Hippocampal formation (tissue), 2 donors: ENCODE measurements at regions not wholly inside any gene's neighbourhood (a gene's known extent, or its start where the extent isn't known, plus 50 kb on each side); places are given as distances from the start of the nearest gene placed in this dataset.
A peak's percentile ranks its signal among the peaks of the same experiment; 100 is the strongest.
"Not testable (repeated sequence)": the region's sequence is repeated elsewhere in the genome, so short reads cannot be mapped to it uniquely, and the experiment has no call there.

Experiments used
- DNase-seq, 2 donors: peaks; one replicate each; lab custom pipeline; 2025; lab: John Stamatoyannopoulos, UW

DNA sequence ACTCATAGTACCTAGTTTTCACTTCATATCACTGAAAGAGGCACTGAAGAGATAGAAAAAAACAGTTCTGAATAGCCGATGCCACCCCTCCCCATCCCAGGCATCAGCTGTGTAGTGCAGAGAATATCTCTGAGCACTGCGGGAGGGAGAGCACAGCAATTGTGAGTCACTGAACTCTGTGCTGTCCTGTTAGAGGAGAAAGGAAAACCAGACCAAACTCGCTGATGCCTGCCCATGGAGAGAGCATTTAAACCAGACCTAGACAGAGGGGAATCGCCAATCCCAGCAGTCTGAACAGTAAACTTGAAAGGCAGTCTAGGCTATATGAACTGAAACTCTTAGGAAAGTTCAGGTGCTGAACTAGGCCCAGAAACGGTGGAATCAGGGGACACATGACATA, 120.1 kb upstream of the SLC30A5 start:
- no peak for DNase-seq

DNA sequence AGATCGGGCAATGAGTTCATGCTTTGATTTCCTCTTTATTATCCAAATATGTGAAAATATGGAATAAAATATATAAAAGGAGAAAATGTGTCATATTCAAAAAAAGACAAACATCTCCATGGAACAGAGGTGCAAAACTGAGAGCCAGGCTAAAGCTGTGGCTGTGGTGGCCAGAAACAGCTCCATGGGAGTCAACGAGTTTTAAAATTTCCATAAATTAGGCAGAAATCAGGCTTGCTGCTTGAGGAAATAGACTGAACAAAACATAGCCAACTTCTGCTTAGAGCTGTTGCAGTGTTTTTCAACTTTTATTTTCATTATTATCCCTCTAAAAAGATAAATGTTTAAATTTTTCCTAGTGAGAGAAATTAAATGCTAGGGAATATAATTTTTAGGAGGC, 110.8 kb upstream of the SLC30A5 start:
- DNase-seq = no peak

DNA sequence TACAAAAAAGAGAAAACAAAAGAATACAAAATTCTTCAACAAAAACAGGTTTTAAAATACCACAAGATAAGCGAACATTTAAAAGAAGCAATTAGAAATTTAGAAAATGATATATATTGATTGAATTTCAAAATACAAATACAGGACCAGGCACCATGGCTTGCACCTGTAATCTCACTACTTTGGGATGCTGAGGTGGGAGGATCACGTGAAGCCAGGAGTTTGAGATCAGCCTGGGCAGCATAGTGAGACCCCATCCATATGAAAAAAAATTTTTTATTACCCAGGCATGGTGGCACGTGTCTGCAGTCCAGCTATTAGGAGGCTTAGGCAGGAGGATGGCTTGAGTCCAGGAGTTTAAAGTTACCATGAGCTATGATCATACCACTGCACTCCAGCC, 109.9 kb upstream of the SLC30A5 start:
- no peak for DNase-seq

DNA sequence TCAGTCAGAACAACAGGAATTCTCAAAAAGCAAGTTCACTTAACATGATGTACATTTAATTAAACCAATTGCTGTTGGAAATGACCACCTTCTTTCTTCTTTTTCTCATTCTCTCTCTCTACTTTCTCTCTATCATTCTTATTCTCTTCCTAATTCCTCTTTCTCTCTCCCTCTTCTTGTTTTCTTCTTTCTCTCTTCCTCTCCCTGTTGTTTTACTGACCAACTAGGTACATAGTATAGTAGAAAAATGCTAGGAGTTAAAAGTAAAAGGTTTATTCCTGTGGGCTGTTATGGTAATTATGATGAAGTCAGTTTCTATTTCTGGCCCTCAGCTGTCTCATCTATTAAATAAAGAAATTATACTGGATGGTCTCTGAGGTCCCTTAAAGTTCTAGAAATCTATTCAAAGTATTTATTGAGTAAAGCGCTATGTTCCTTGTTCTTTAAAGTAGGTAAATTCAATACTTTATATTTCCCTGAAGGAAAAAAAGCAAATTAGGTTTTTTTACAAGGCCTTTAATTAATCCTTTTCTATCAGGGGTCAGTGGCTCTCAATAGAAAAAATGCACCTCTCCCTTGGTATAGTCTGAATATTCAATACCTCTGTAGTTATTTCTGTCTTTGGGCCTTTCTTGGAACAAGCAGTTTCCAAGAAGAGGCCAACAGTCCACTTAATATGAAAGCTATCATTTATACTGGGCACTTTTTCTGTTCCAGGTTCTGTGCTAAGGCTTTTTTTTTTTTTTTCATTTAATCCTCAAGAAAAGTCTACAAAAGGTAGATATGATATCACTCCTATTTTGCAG, 102.3 kb upstream of the SLC30A5 start:
- no peak for DNase-seq

DNA sequence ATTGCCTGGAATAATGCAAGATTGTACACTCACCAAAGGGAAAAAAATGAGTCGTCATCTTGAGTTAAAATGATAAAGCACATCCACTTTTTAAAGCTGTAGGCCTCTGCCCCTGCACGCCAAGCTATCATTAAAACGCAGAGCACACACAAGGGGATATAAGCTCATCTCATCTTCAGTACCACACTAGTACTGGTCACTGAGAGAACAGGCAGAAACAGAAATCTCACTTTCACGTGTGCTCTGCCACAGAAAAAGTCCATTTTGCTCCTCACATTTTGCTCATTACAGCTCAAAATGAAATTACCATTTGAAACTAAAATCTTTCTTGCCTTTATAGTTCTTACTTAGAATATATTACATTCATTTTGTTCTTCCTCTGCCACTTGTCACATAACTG, 99.2 kb upstream of the SLC30A5 start:
- DNase-seq = no peak

DNA sequence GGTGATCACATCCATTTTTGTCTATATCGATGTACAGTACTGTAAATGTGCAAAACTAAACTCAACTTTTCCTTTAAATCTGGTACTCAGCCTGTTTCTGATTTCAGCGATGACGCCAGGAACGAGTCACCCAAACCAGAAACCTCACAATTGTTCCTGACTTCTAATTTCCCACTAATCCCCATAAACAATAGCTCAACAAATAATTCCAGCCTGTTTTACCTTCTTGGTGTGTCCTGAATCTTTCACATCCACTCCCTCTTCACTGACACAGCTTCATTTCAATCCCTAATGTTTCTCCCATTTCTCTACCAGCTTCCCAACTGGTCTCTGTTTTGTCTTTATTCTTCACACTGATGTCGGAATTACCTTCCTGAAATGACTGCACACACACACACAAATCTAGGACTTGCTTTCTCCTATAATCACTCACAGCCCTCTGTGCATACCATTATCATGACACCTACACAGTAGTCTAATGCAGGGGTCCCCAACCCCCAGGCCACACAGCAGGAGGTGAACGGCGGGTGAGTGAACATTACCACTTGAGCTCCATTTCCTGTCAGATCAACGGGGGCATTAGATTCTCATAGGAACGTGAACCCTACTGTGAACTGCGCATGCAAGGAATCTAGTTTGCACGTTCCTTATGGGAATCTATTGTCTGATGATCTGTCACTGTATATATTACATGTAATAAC, 97.8 kb upstream of the SLC30A5 start:
- no peak for DNase-seq

DNA sequence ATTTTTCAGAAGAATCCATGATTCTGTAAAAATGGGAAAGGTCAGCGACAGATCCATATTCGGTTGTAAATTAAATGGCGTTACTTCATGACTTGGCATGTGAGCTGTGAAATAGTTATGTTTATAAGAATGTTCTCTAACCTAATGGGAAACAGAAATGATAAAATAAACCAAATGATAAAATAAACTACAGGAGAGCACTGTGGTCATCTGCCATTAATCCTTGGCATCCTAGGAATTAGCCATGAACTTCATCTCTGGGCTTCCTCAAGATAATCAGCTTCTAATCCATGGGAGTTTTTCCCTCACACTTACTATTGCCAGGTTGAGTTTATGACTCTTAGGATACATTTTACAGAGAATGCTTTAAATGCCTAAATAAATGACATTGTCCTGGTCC, 94.6 kb upstream of the SLC30A5 start:
- no peak for DNase-seq

DNA sequence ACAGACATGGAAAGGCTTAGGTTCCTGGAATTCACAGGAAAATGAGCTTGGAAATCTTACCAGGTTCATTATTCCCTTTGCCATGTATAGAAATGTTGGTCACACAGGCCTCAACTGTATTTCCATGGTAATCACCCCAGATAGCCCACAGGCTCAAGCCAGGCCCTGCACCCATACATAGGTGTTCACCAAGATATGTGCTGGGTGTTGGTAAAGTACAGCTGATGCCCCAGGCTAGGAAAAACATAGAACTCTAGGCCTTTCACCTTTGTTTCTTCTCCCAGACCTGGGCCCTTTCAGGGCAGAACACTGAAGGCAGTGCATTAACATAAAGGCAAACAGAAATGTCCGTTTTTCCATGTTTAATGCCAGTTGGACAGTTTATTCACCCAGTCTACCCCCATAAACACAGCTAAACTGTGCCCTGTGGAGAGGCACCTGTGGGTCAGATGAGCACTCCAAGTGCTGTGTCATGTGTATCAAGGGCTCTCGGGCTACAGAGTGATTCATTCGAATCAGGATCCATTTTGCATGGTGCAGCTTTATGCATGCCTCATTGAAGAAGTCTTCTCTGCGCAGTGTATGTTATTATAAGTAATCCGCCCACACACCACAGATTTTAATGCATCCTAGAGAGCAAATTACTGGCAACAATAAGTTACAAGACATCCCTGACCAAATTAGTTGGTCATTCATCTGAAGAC, 93.4 kb upstream of the SLC30A5 start:
- no peak for DNase-seq

DNA sequence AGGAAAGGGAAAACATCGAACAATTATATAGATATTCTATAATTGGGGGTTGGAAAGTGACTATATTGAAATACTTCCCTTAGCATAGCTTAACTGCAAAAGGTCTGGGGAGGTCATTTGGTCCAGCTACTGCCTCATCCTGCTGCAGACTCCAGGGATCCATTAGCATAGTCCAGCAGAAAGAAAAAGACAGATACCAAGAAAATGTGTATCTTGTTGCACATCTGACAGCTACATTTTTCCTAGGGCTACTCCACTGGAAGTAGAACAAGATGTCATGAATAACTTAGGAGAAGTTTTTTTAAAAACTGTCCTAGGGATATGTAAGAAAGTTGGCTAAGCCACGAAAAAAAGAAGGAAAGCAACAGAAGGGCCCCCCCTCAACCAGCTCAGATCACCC, 92.9 kb upstream of the SLC30A5 start:
- DNase-seq = no peak

DNA sequence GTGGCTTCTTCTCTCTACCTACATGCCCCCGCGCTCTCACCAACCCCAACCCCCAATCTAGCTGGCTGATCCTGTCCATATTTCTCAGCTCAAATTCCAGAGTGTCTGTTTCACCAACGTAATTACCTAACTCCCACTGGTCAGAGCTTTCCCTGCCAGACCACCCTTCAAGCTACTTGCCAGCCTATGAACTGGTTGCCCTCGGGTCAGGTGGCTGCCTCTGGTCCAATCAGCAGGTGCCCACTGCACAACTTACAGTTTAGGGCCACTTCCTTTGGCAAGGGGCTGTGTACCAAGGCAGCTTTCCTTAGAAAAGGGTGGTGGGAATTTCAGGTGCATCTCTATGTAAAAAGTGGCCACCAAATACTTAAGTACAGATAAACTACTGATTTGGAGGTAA, 92.2 kb upstream of the SLC30A5 start:
- DNase-seq = no peak

DNA sequence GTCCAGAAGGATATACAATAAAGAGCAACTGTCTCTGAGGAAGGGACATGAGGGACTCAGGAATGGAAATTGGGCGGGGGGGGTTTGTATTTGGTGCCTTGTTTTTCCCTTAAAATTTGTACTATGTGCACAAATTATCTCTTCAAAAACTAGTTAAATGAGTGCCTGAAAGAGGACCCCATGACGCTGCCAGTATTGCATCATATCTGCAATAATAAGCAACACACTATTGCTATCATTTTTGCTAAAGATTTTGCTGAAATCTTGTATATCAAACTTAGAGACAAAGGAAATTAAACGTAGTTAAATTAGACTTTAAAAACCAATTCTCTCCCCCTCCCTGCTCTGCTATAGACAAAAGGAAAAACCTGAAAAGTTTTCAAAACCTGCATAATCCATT, 89.7 kb upstream of the SLC30A5 start:
- no peak for DNase-seq

DNA sequence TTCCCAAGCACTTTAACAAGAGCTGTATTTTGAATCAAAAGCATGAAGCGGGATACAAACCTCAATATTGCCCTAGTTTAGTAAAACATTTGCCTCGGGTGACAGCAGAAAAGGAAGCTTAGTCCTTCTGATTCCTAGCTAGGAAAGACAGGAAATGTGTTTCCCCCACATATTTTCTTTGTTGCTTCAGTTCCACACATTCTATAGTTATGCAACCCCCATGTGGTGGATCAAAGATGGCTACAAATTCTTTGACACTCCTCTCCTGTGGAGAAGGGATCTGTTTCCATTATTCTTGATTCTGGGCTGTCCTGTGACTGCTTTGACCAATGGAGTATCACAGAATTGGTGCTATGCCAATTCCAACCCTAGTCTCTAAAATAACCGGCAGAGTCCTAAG, 89.1 kb upstream of the SLC30A5 start:
- no peak for DNase-seq

DNA sequence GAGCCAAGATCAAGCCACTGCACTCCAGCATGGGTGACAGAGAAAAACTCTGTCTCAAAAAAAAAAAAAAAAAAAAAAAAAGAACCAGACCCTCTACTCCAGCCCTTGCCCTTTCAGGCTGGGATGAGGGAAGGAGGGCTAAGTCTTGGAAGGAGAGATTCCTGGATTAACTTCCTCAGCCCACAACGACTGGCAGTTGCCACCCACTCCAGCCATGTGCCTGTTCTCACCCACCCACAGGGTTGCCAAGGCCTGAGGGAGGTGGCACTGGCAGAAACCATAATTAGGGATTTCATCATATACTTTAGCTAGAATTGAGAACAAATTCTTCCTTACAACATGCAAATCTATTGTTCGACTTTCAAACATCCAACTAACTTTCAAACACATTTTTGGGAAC, 87.8 kb upstream of the SLC30A5 start:
- peak in 1 of 2 donors; percentile 33 for DNase-seq

DNA sequence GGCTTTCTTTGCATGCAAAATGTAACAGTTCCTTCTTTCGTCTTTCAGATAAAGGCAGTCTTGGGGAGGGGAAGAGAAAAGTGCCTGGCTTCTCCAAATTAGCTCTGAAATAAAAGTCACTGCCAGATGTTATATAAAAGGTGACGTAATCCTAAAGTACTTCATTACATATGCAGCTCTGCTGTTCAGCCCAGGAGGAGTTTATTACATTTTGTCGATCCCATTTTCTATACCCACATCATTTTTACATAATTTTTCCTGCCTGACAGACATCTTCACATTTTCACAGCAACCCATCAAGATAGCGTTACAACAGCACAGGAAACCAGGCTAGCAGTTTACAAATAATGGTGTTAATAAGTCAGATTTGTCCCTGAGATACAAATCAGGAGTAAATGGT, 86.7 kb upstream of the SLC30A5 start:
- DNase-seq = peak in 1 of 2 donors; percentile 49

DNA sequence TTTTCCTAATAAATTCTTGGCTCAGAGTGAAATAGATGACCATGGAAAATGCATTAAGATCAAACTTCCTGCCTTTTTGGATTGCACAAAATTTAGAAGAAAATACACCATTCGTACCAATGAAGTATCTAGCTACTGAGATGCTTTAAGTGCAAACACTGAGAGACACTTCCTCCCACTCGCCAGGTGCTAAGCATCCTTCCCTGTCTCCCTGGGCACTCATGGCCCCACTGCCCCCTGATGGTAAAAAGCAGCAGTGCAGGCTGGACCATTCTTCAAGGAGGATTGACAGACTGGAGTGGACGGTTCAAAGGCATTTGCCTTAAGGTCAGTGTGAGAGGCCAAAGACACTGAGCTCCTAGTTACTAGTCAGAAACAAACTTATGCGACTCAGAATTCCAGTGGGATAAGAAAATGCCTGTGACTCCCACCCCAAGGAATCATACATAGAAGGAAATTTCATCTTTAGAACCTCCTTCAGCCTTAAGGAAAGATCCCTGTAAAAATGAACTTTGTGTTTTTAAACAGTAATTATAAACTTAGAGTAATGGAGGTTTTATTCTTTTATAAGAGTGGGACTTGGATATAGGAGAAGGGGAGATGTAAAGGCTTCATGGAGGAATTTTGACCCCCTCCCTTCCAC, 86.0 kb upstream of the SLC30A5 start:
- DNase-seq = peak; percentile 9 to 37

DNA sequence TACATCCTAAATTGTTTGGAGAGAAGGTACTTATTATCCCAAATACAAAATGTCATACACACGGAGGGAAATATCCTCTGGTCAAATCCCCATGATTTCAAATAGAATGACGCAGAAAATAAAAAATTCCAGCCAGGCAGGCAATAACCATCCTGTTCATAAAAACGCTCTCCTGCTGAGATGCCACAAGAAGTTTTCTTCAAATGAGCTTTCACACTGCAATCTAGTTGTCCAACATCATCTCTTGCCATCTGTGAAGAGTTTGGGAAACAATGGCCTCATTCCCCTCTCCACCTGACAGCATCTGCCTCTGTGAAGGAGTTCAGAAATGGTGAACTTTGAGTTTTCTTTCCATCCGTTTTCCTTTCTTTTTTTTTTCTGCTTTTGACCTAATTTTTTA, 83.3 kb upstream of the SLC30A5 start:
- DNase-seq = no peak

DNA sequence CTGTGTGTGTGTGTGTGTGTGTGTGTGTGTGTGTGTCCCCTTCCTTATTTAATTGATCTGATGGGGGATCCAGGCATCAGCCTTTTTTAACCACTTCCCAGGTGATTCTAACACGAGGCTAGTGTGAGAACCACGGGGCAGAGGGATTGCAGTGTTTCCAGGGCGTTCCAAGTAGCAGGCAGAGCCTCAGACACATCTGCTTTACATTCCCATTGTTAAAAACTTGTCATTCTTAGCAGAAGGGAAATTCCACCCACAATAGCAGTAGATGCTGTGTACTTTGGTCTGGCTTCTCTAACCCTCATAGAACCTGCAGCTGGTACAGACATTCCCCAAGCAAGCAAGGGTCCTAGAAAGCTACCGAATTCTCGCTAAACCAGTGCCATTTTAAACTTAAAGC, 81.9 kb upstream of the SLC30A5 start:
- no peak for DNase-seq

DNA sequence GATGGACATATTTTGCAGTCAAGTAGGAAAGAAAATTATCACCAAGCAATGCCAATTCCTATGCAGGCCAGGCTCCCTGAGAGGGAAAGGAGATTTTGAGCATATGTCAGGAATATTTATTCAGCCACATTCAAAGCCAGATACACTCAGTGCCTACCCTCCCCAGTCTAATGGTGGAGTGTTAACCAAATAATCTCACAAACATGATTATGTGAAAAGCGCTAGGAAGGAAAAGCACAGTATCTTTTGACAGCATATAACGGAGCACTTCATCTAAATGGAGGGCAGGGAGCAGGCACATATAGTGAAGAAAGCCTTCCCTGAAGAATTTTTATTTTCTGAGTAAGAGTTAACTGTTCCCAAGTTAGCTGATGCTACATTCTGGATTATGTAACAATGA, 80.3 kb upstream of the SLC30A5 start:
- peak in 1 of 2 donors; percentile 48 for DNase-seq

DNA sequence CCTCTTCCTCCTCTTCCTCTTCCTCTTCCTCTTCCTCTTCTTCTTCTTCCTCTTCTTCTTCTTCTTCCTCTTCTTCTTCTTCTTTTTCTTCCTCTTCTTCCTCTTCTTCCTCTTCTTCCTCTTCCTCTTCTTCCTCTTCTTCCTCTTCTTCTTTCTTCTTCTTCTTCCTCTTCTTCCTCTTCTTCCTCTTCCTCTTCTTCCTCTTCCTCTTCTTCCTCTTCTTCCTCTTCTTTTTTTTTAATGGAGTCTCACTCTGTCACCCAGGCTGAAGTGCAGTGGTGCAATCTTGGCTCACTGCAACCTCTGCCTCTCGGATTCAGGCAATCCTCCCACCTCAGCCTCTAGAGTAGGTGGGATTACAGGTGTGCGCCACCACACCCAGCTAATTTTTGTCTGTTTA, 79.8 kb upstream of the SLC30A5 start:
- DNase-seq = not testable (repeated sequence)

DNA sequence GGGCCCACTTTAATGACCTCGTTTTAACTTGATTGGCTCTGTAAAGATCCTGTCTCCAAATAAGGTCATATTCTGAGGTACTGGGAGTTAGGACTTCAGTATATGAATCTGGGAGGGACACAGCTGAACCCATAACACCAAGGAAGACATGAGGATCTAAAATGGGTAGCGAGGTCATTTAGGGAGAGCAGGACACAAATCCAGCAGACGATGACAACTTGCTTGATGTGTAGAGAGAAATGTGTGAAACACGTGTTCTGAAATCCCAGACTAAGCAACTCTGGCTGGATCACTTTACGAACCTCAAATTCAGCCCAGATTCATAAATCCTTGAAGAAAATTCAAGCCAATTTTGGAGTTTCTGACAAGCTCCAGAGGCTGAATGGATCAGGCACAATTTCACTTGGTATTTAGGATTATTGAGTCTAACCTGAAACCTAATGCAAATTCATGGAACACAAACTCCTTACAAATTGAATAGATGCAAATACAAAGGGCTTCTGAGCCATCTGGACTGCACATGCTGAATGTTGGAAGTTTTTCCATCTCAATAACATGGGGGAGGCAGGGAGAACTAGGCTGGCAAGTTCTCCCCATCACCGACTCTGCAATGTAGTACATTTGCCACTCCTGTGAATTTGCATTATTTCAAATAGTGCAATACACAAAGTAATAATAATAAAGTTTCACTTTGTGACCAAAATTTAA, 74.0 kb upstream of the SLC30A5 start:
- DNase-seq = no peak

DNA sequence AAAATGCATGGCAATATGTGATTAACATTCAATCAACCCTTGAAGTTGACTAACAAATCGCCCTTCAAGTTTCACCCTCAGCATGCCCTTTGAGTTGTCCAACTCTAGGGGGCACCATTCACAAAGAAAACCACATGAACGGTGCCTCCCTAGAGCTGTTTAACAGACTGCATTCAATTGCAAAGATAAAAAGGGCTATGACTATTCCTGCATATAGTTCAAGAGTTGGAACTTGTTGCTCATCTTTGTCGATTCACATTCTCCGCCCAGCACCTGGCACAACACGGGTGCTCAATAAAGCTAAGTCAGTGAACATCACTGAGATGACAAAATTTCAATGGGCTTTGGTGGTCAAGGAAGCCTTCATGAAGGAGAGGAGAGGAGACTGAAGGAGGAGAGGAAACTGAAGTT, 69.6 kb upstream of the SLC30A5 start:
- DNase-seq = peak; percentile 28 to 53

DNA sequence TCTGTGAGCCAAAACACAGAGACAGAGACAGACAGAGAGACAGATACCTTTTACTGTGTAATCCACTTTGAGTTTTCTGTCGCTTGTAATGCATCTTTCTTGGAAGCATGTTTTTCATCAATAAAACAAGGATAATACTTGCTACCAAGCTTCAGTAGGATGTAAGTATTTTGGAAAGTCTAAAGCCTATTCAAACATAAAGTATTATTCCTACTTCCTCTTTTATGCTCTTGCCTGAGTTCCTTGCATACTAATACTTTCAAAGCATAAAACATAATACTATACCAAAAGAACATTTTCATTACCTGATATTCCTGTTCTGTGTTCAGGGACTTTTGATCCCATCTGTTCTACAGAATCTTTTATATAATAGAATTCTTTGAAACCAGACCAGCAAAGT, 64.5 kb upstream of the SLC30A5 start:
- DNase-seq = no peak
